A549 (cell line): ENCODE measurements at regions not wholly inside any gene's neighbourhood (a gene's known extent, or its start where the extent isn't known, plus 50 kb on each side); places are given as distances from the start of the nearest gene placed in this dataset.

ENCODE experiments used
- ATAC-seq, 2 experiments: fragments of 200-7000 bp in 1 of 2; fragments of >200 bp in 1 of 2; cut with Nextera tagmentation in 1 of 2; cut with Tn5 transposase in 1 of 2; 3 replicates each; pipeline versions ENCODE4 v1.8.0 to v1.9.1; 2018 to 2020; ENCODE audit warnings: mild to moderate bottlenecking in 1 of 2, moderate library complexity in 1 of 2
- CTCF ChIA-PET: fragments of 300-600 bp; sonication (Branson Sonifier 250); formaldehyde crosslinking; extraction: SDS; loops from one replicate; lab custom pipeline; 2021; ENCODE audit warnings: antibody characterized with exemption, inconsistent platforms; lab: Yijun Ruan, JAX
- POLR2A ChIA-PET: fragments of 350-600 bp; formaldehyde crosslinking; extraction: SDS; loops from one replicate; lab custom pipeline; 2021; ENCODE audit warnings: antibody characterized with exemption, inconsistent platforms; lab: Yijun Ruan, JAX
- DNase-seq, 2 experiments: peaks; one replicate each; pipeline versions ENCODE4 v3.0.0 to v3.0.0-alpha.2; 2011 to 2016; ENCODE audit warnings: low read depth in 1 of 2, low spot score in 1 of 2
- FAIRE-seq: peaks from 2 replicates; lab custom pipeline; 2011; peaks lifted over from hg19 to GRCh38; lab: Jason Lieb, UNC
- H3K27ac ChIP-seq, 2 experiments: fragments of >200 bp; sonication (Bioruptor Twin); formaldehyde crosslinking; 3 replicates each; pipeline ENCODE4 v1.5.1; 2016 to 2017
- H3K4me1 ChIP-seq: fragments of >200 bp; sonication (Bioruptor Twin); formaldehyde crosslinking; 3 replicates; pipeline ENCODE4 v1.6.1; 2016
- H3K4me2 ChIP-seq: fragments of >200 bp; sonication (Bioruptor Twin); formaldehyde crosslinking; 3 replicates; pipeline ENCODE4 v1.6.1; 2016
- H3K4me3 ChIP-seq: fragments of >200 bp; sonication (Bioruptor Twin); formaldehyde crosslinking; 3 replicates; pipeline ENCODE4 v1.5.1; 2016
- H3K9me3 ChIP-seq: fragments of >200 bp; sonication (Bioruptor Twin); formaldehyde crosslinking; 3 replicates; pipeline ENCODE4 v1.6.1; 2016
- CBX2 ChIP-seq: fragments of 200-600 bp; sonication (generic); IDR thresholded peaks from 2 replicates; pipeline ENCODE4 v1.6.1; 2016; ENCODE audit warnings: low read depth, mild to moderate bottlenecking, borderline replicate concordance
- CBX8 ChIP-seq: fragments of 200-600 bp; sonication (generic); IDR thresholded peaks from 2 replicates; pipeline ENCODE4 v1.6.1; 2016
- CEBPB ChIP-seq, 2 experiments: fragments of >200 bp in 1 of 2; sonication (Bioruptor Twin) in 1 of 2; formaldehyde crosslinking in 1 of 2; IDR thresholded peaks; 2 replicates each; pipeline ENCODE4 v1.6.1; 2012 to 2016
- CHD4 ChIP-seq: fragments of 200-600 bp; sonication (generic); IDR thresholded peaks from 2 replicates; pipeline ENCODE4 v1.6.1; 2016; ENCODE audit warnings: antibody characterized with exemption, mild to moderate bottlenecking, borderline replicate concordance
- EHMT2 ChIP-seq: fragments of 200-600 bp; sonication (generic); IDR thresholded peaks from 2 replicates; pipeline ENCODE4 v1.6.1; 2016; ENCODE audit warnings: antibody characterized with exemption, low read depth, mild to moderate bottlenecking, moderate library complexity
- EP300 ChIP-seq, 2 experiments: fragments of >200 bp; sonication (Bioruptor Twin); formaldehyde crosslinking; IDR thresholded peaks; 2 replicates in 1 of 2; 3 replicates in 1 of 2; pipeline ENCODE4 v1.6.1; 2016 to 2017
- GATA3 ChIP-seq: IDR thresholded peaks from 2 replicates; pipeline ENCODE4 v1.6.1; 2012; ENCODE audit warnings: borderline replicate concordance
- HDAC2 ChIP-seq: fragments of 200-600 bp; sonication (generic); IDR thresholded peaks from 2 replicates; pipeline ENCODE4 v1.6.1; 2016
- HEYL ChIP-seq: fragments of 250-450 bp; sonication (Bioruptor Pico); IDR thresholded peaks from 2 replicates; pipeline ENCODE4 v1.8.0; 2021; ENCODE audit warnings: mild to moderate bottlenecking, moderate library complexity
- HOXB5 ChIP-seq: fragments of 250-450 bp; sonication (Bioruptor Pico); IDR thresholded peaks from 2 replicates; pipeline ENCODE4 v1.5.0; 2020; ENCODE audit warnings: mild to moderate bottlenecking, moderate library complexity
- JUN ChIP-seq, 2 experiments: fragments of >200 bp; sonication (Bioruptor Twin); formaldehyde crosslinking; IDR thresholded peaks; 2 replicates in 1 of 2; 3 replicates in 1 of 2; pipeline ENCODE4 v1.6.1; 2016 to 2017
- KDM1A ChIP-seq: fragments of 200-600 bp; sonication (generic); IDR thresholded peaks from 2 replicates; pipeline ENCODE4 v1.6.1; 2016; ENCODE audit warnings: low read depth, mild to moderate bottlenecking
- MAFK ChIP-seq: fragments of 450-650 bp; IDR thresholded peaks from 2 replicates; pipeline ENCODE4 v1.6.1; 2014; ENCODE audit not compliant: partially characterized antibody
- MYC ChIP-seq: IDR thresholded peaks from 2 replicates; pipeline ENCODE4 v1.6.1; 2012; ENCODE audit warnings: mild to moderate bottlenecking, inconsistent platforms, low read length, improper control_type of control experiment, borderline replicate concordance
- NPAS2 ChIP-seq: fragments of 250-450 bp; sonication (Bioruptor Pico); IDR thresholded peaks from 2 replicates; pipeline ENCODE4 v1.8.0; 2022; ENCODE audit warnings: mild to moderate bottlenecking, moderate library complexity, borderline replicate concordance
- NR3C1 ChIP-seq: fragments of >200 bp; sonication (Bioruptor Twin); formaldehyde crosslinking; IDR thresholded peaks from 3 replicates; pipeline ENCODE4 v1.6.1; 2017
- PHF8 ChIP-seq: fragments of 200-600 bp; sonication (generic); IDR thresholded peaks from 2 replicates; pipeline ENCODE4 v1.6.1; 2016; ENCODE audit warnings: low read depth, mild to moderate bottlenecking, antibody characterized with exemption, moderate library complexity, borderline replicate concordance
- POLR2A ChIP-seq: IDR thresholded peaks from 2 replicates; pipeline ENCODE4 v1.6.1; 2012; ENCODE audit warnings: mild to moderate bottlenecking, low read length
- SMC3 ChIP-seq: fragments of >200 bp; sonication (Bioruptor Twin); formaldehyde crosslinking; IDR thresholded peaks from 3 replicates; pipeline ENCODE4 v1.6.1; 2018; ENCODE audit warnings: inconsistent platforms
- TFCP2L1 ChIP-seq: fragments of 250-450 bp; sonication (Bioruptor Pico); IDR thresholded peaks from 2 replicates; pipeline ENCODE4 v1.5.0; 2021; ENCODE audit warnings: mild to moderate bottlenecking
- ZNF302 ChIP-seq: fragments of 250-450 bp; sonication (Bioruptor Pico); IDR thresholded peaks from 2 replicates; pipeline ENCODE4 v1.9.0; 2021; ENCODE audit warnings: inconsistent platforms, mild to moderate bottlenecking, moderate library complexity
- WGBS: methylation state at CpG from one replicate; pipeline ENCODE4 v1.1.6; 2017; ENCODE audit errors: missing lambda C conversion rate; 5-methylcytosine and 5-hydroxymethylcytosine counted together
- TF ChIP-seq, protein P1 (sequence below): fragments of >200 bp; sonication (Bioruptor Twin); formaldehyde crosslinking; IDR thresholded peaks from 2 replicates; pipeline ENCODE4 v1.6.1; 2016
- TF ChIP-seq, protein P2 (sequence below): fragments of 250-450 bp; sonication (Bioruptor Pico); IDR thresholded peaks from 2 replicates; pipeline ENCODE4 v1.5.0; 2021; ENCODE audit warnings: mild to moderate bottlenecking, moderate library complexity, borderline replicate concordance
- TF ChIP-seq, protein P3 (sequence below): fragments of >200 bp; sonication (Bioruptor Twin); formaldehyde crosslinking; IDR thresholded peaks from 3 replicates; pipeline ENCODE4 v1.5.1; 2016
- TF ChIP-seq, protein P4 (sequence below): IDR thresholded peaks from 2 replicates; pipeline ENCODE4 v1.6.1; 2012; ENCODE audit warnings: low read depth, borderline replicate concordance
- TF ChIP-seq, protein P5 (sequence below): fragments of 250-450 bp; sonication (Bioruptor Pico); IDR thresholded peaks from 2 replicates; pipeline ENCODE4 v1.5.0; 2020; ENCODE audit warnings: low read depth, mild to moderate bottlenecking, moderate library complexity

GRCh38 chr3:197369545-197369944 lies 71.1 kb upstream of the DLG1 start (continued):
- TF ChIP-seq CBX2: no peak
- no peak for TF ChIP-seq HOXB5 (CRISPR knock-in tag)
- TF ChIP-seq CHD4: no peak

DNA sequence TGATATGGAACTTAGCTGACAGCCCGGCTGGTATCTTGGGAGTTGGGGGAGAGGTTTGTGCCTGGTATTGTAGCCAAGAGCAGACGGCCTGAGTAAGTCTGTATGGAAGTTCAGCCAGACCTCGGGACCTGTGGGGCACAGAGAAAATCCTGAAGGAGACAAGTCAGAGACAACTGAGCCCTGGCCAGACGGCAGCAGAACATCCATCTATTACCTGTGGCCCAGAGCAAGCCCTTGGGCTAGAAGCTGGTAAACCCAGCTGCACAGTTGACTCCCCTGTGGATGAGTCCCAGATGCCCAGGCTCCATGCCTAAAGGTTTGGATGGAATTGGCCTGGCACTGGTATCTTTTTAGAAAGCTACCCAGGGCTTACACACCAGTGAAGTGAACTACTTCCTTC lies 70.4 kb upstream of the DLG1 start:
- no peak for DNase-seq
- CTCF ChIA-PET: no interaction called here
- ATAC-seq: no peak
- H3K4me1 ChIP-seq: peaks cover 33% of the 10 kb centered on the region; the same call in 2 of the 3 replicates
- TF ChIP-seq NPAS2 (CRISPR knock-in tag) (no peak), MAFK (no peak), HDAC2 (no peak), NR3C1 (no peak), GATA3 (no peak), ZNF302 (CRISPR knock-in tag) (no peak), PHF8 (no peak), KDM1A (no peak), TFCP2L1 (CRISPR knock-in tag) (no peak), CEBPB (IDR thresholded peaks at IDR 0.05) (no peak), POLR2A (no peak), EP300 (IDR thresholded peaks at IDR 0.05) (no peak), HEYL (CRISPR knock-in tag) (no peak)
- TF ChIP-seq, protein P1, sequence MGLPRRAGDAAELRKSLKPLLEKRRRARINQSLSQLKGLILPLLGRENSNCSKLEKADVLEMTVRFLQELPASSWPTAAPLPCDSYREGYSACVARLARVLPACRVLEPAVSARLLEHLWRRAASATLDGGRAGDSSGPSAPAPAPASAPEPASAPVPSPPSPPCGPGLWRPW: no peak
- TF ChIP-seq, protein P2, sequence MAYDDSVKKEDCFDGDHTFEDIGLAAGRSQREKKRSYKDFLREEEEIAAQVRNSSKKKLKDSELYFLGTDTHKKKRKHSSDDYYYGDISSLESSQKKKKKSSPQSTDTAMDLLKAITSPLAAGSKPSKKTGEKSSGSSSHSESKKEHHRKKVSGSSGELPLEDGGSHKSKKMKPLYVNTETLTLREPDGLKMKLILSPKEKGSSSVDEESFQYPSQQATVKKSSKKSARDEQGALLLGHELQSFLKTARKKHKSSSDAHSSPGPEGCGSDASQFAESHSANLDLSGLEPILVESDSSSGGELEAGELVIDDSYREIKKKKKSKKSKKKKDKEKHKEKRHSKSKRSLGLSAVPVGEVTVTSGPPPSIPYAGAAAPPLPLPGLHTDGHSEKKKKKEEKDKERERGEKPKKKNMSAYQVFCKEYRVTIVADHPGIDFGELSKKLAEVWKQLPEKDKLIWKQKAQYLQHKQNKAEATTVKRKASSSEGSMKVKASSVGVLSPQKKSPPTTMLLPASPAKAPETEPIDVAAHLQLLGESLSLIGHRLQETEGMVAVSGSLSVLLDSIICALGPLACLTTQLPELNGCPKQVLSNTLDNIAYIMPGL: no peak
- TF ChIP-seq, protein P3, sequence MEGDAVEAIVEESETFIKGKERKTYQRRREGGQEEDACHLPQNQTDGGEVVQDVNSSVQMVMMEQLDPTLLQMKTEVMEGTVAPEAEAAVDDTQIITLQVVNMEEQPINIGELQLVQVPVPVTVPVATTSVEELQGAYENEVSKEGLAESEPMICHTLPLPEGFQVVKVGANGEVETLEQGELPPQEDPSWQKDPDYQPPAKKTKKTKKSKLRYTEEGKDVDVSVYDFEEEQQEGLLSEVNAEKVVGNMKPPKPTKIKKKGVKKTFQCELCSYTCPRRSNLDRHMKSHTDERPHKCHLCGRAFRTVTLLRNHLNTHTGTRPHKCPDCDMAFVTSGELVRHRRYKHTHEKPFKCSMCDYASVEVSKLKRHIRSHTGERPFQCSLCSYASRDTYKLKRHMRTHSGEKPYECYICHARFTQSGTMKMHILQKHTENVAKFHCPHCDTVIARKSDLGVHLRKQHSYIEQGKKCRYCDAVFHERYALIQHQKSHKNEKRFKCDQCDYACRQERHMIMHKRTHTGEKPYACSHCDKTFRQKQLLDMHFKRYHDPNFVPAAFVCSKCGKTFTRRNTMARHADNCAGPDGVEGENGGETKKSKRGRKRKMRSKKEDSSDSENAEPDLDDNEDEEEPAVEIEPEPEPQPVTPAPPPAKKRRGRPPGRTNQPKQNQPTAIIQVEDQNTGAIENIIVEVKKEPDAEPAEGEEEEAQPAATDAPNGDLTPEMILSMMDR: no peak
- TF ChIP-seq, protein P4, sequence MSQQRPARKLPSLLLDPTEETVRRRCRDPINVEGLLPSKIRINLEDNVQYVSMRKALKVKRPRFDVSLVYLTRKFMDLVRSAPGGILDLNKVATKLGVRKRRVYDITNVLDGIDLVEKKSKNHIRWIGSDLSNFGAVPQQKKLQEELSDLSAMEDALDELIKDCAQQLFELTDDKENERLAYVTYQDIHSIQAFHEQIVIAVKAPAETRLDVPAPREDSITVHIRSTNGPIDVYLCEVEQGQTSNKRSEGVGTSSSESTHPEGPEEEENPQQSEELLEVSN: no peak
- TF ChIP-seq, protein P5, sequence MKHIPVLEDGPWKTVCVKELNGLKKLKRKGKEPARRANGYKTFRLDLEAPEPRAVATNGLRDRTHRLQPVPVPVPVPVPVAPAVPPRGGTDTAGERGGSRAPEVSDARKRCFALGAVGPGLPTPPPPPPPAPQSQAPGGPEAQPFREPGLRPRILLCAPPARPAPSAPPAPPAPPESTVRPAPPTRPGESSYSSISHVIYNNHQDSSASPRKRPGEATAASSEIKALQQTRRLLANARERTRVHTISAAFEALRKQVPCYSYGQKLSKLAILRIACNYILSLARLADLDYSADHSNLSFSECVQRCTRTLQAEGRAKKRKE (CRISPR knock-in tag): no peak
- TF ChIP-seq, all 56 proteins: peak for 0
- 82% methylated on average over 4 of the region's 4 CpGs for WGBS
- H3K27ac ChIP-seq: 0 out of 6 replicates have a peak overlapping the region, but pooled peaks of 1 of the 2 experiments have one; percentile 21
- no peak overlapping the region for H3K4me2 ChIP-seq
- H3K9me3 ChIP-seq: no peaks in the 10 kb centered on the region
- no peak overlapping the region for H3K4me3 ChIP-seq
- FAIRE-seq: no peak
- POLR2A ChIA-PET: no interaction called here

GRCh38 chr3:197368330-197368729 lies 69.9 kb upstream of the DLG1 start:
- FAIRE-seq: no peak
- CTCF ChIA-PET: no interaction called here
- 56% methylated on average over 4 of the region's 4 CpGs for WGBS
- no peak for DNase-seq
- peaks cover 33% of the 10 kb centered on the region; the same call in 2 of the 3 replicates for H3K4me1 ChIP-seq
- TF ChIP-seq JUN (IDR thresholded peaks at IDR 0.05) (no peak), HEYL (CRISPR knock-in tag) (no peak), EHMT2 (no peak), CBX8 (no peak), SMC3 (no peak), MYC (no peak), CBX2 (no peak)
- H3K4me3 ChIP-seq: no peak overlapping the region
- POLR2A ChIA-PET: no interaction called here
- no peak for ATAC-seq
- H3K9me3 ChIP-seq: no peaks in the 10 kb centered on the region
- no peak overlapping the region; a peak in 1 of 6 replicates for H3K27ac ChIP-seq
- H3K4me2 ChIP-seq: no peak overlapping the region
